Nucleus accumbens (tissue), 56 donors: ENCODE measurements at regions not wholly inside any gene's neighbourhood (a gene's known extent, or its start where the extent isn't known, plus 50 kb on each side); places are given as distances from the start of the nearest gene placed in this dataset.
"Not testable (repeated sequence)": the region's sequence is repeated elsewhere in the genome, so short reads cannot be mapped to it uniquely, and the experiment has no call there.

Experiments
- DNase-seq, 56 donors: peaks; one replicate each; lab custom pipeline; 2025; lab: John Stamatoyannopoulos, UW

GRCh38 chr10:84004221-84004620, 135.1 kb upstream of the GHITM start:
- DNase-seq = no peak

- DNase-seq = no peak
Observed at GRCh38 chr10:84005403-84005802, 133.9 kb upstream of the GHITM start.

GRCh38 chr10:84007482-84007881, 131.8 kb upstream of the GHITM start:
- no peak for DNase-seq

- DNase-seq = peak in 2 of 56 donors; percentile 2
Observed at GRCh38 chr10:84008878-84009277, 130.4 kb upstream of the GHITM start.

- no peak for DNase-seq
Observed at GRCh38 chr10:84012431-84012830, 126.9 kb upstream of the GHITM start.

GRCh38 chr10:84012831-84013458, 126.4 kb upstream of the GHITM start:
- no peak for DNase-seq

GRCh38 chr10:84015877-84016595, 123.3 kb upstream of the GHITM start:
- DNase-seq = no peak

- no peak for DNase-seq
Observed at GRCh38 chr10:84018826-84019225, 120.5 kb upstream of the GHITM start.

- DNase-seq = not testable (repeated sequence)
Observed at GRCh38 chr10:84019854-84020458, 119.4 kb upstream of the GHITM start.

- DNase-seq = no peak
Observed at GRCh38 chr10:84026821-84027257, 112.5 kb upstream of the GHITM start.

- DNase-seq = no peak
Observed at GRCh38 chr10:84029840-84030239, 109.5 kb upstream of the GHITM start.

- DNase-seq = no peak
Observed at GRCh38 chr10:84038035-84038434, 101.3 kb upstream of the GHITM start.

- DNase-seq = no peak
Observed at GRCh38 chr10:84039957-84040356, 99.4 kb upstream of the GHITM start.

- no peak for DNase-seq
Observed at GRCh38 chr10:84047258-84048010, 91.9 kb upstream of the GHITM start.

- DNase-seq = no peak
Observed at GRCh38 chr10:84049645-84050011, 89.7 kb upstream of the GHITM start.

- no peak for DNase-seq
Observed at GRCh38 chr10:84053626-84054025, 85.7 kb upstream of the GHITM start.

GRCh38 chr10:84054743-84055142, 84.6 kb upstream of the GHITM start:
- no peak for DNase-seq

- no peak for DNase-seq
Observed at GRCh38 chr10:84059526-84059925, 79.8 kb upstream of the GHITM start.

GRCh38 chr10:84063440-84063839, 75.9 kb upstream of the GHITM start:
- no peak for DNase-seq

- DNase-seq = no peak
Observed at GRCh38 chr10:84065804-84066601, 73.3 kb upstream of the GHITM start.
